ENCODE measurements at regions not wholly inside any gene's neighbourhood (a gene's known extent, or its start where the extent isn't known, plus 50 kb on each side); places are given as distances from the start of the nearest gene placed in this dataset.

- no peak overlapping the region for H3K27ac ChIP-seq
- WGBS (ENCODE audit: low lambda C conversion rate, missing lambda C conversion rate): 93% methylated on average over 5 of the region's 5 CpGs
- H3K9me2 ChIP-seq (replicated peaks; ENCODE audit: insufficient read depth): no peaks in the 10 kb centered on the region
- H3K4me2 ChIP-seq: no peak overlapping the region
- H3K4me3 ChIP-seq: no peak overlapping the region
- H3K9me3 ChIP-seq (ENCODE audit: low read depth): no peaks in the 10 kb centered on the region
- DNase-seq (ENCODE audit: low spot score): no peak
- TF ChIP-seq EZH2phosphoT487 (IDR thresholded peaks at IDR 0.05; ENCODE audit: low read depth, severe bottlenecking, unreplicated experiment): no peak
- no peak for TF ChIP-seq EZH2 (IDR thresholded peaks at IDR 0.05; ENCODE audit: borderline replicate concordance)
- H3K36me3 ChIP-seq (replicated peaks; ENCODE audit: insufficient read depth, low read depth): no peaks in the 10 kb centered on the region
- no peaks in the 10 kb centered on the region for H3K27me3 ChIP-seq
- H4K20me1 ChIP-seq (ENCODE audit: insufficient read depth, poor library complexity, severe bottlenecking): no peaks in the 10 kb centered on the region
- H3K79me2 ChIP-seq: no peaks in the 10 kb centered on the region
- H2AFZ ChIP-seq: no peak overlapping the region
- H3K4me1 ChIP-seq (ENCODE audit: insufficient read depth): no peaks in the 10 kb centered on the region
These were observed 916.6 kb upstream of the CELF2 start for GRCh38 chr10:10101106-10101505.

DNA sequence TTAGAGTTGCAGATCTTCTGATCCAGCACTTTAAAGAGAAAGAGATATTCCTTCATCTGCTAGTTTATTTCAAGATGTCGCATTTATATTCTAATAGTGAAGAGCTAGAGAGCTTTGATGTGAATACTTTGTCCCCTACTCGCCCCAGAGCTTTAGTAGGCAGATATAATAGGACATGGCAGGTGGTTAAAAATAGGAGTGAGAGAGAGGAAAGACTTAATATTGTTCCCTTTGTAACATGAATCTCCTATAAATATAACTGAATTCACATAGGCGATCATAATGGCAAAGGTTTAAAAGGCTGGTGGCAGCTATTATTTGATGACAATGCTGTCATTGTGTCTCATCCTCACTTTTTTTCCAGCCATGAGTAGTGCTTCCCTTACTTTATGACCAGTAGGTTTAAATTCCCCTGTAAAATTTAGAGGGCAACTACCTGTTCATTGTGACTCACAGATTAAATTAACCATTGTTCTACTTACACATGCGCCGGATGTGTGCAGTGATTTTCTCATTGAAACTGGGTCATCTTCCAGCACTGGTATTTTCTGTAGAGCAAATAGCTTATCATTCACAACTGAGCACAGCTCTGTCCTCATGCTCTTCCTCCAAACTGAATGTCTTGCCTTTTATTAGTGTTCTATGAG lies 906.7 kb upstream of the CELF2 start:
- H3K79me2 ChIP-seq: no peaks in the 10 kb centered on the region
- H3K36me3 ChIP-seq (replicated peaks; ENCODE audit: insufficient read depth, low read depth): no peaks in the 10 kb centered on the region
- no peaks in the 10 kb centered on the region for H3K4me1 ChIP-seq (ENCODE audit: insufficient read depth)
- no peak overlapping the region for H3K4me2 ChIP-seq
- H2AFZ ChIP-seq: no peak overlapping the region
- no peak overlapping the region for H3K27ac ChIP-seq
- TF ChIP-seq EZH2 (IDR thresholded peaks at IDR 0.05; ENCODE audit: borderline replicate concordance) (no peak), EZH2phosphoT487 (IDR thresholded peaks at IDR 0.05; ENCODE audit: low read depth, severe bottlenecking, unreplicated experiment) (no peak), CTCF (IDR thresholded peaks at IDR 0.05; ENCODE audit: poor library complexity) (no peak)
- DNase-seq (ENCODE audit: low spot score): no peak
- 89% methylated on average over 5 of the region's 5 CpGs for WGBS (ENCODE audit: low lambda C conversion rate, missing lambda C conversion rate)
- H3K9me3 ChIP-seq (ENCODE audit: low read depth): no peaks in the 10 kb centered on the region
- H3K27me3 ChIP-seq: no peaks in the 10 kb centered on the region
- no peaks in the 10 kb centered on the region for H4K20me1 ChIP-seq (ENCODE audit: insufficient read depth, poor library complexity, severe bottlenecking)
- H3K9me2 ChIP-seq (replicated peaks; ENCODE audit: insufficient read depth): no peaks in the 10 kb centered on the region
- no peak overlapping the region for H3K4me3 ChIP-seq

- Histone ChIP-seq H3K4me2 (no peak overlapping the region), H3K9me2 (replicated peaks; ENCODE audit: insufficient read depth) (no peaks in the 10 kb centered on the region), H3K27me3 (no peaks in the 10 kb centered on the region), H2AFZ (no peak overlapping the region), H3K4me3 (no peak overlapping the region), H3K79me2 (no peaks in the 10 kb centered on the region), H3K4me1 (ENCODE audit: insufficient read depth) (no peaks in the 10 kb centered on the region), H3K36me3 (replicated peaks; ENCODE audit: insufficient read depth, low read depth) (no peaks in the 10 kb centered on the region), H3K9me3 (ENCODE audit: low read depth) (no peaks in the 10 kb centered on the region), H3K27ac (no peak overlapping the region), H4K20me1 (ENCODE audit: insufficient read depth, poor library complexity, severe bottlenecking) (no peaks in the 10 kb centered on the region)
- 92% methylated on average over 1 of the region's 1 CpG for WGBS (ENCODE audit: low lambda C conversion rate, missing lambda C conversion rate)
- DNase-seq (ENCODE audit: low spot score): no peak
- no peak for TF ChIP-seq EZH2 (IDR thresholded peaks at IDR 0.05; ENCODE audit: borderline replicate concordance)
- no peak for TF ChIP-seq EZH2phosphoT487 (IDR thresholded peaks at IDR 0.05; ENCODE audit: low read depth, severe bottlenecking, unreplicated experiment)
These were observed 899.5 kb upstream of the CELF2 start for GRCh38 chr10:10118131-10118530.

GRCh38 chr10:10120671-10121070 lies 897.0 kb upstream of the CELF2 start:
- Histone ChIP-seq H3K9me2 (replicated peaks; ENCODE audit: insufficient read depth) (no peaks in the 10 kb centered on the region), H3K79me2 (no peaks in the 10 kb centered on the region), H3K27me3 (no peaks in the 10 kb centered on the region), H3K9me3 (ENCODE audit: low read depth) (no peaks in the 10 kb centered on the region), H3K4me1 (ENCODE audit: insufficient read depth) (no peaks in the 10 kb centered on the region), H3K4me3 (no peak overlapping the region), H2AFZ (no peak overlapping the region), H4K20me1 (ENCODE audit: insufficient read depth, poor library complexity, severe bottlenecking) (no peaks in the 10 kb centered on the region), H3K4me2 (no peak overlapping the region), H3K36me3 (replicated peaks; ENCODE audit: insufficient read depth, low read depth) (no peaks in the 10 kb centered on the region), H3K27ac (no peak overlapping the region)
- no peak for TF ChIP-seq EZH2 (IDR thresholded peaks at IDR 0.05; ENCODE audit: borderline replicate concordance)
- TF ChIP-seq EZH2phosphoT487 (IDR thresholded peaks at IDR 0.05; ENCODE audit: low read depth, severe bottlenecking, unreplicated experiment): no peak
- no peak for TF ChIP-seq CTCF (IDR thresholded peaks at IDR 0.05; ENCODE audit: poor library complexity)
- DNase-seq (ENCODE audit: low spot score): no peak
- 60% methylated on average over 3 of the region's 3 CpGs for WGBS (ENCODE audit: low lambda C conversion rate, missing lambda C conversion rate)
